A549 (cell line): ENCODE measurements at regions not wholly inside any gene's neighbourhood (a gene's known extent, or its start where the extent isn't known, plus 50 kb on each side); places are given as distances from the start of the nearest gene placed in this dataset.
"Not testable (repeated sequence)": the region's sequence is repeated elsewhere in the genome, so short reads cannot be mapped to it uniquely, and the experiment has no call there.

ENCODE experiments used
- ATAC-seq, 2 experiments: fragments of 200-7000 bp in 1 of 2; fragments of >200 bp in 1 of 2; cut with Nextera tagmentation in 1 of 2; cut with Tn5 transposase in 1 of 2; 3 replicates each; pipeline versions ENCODE4 v1.8.0 to v1.9.1; 2018 to 2020; ENCODE audit warnings: mild to moderate bottlenecking in 1 of 2, moderate library complexity in 1 of 2
- CTCF ChIA-PET: fragments of 300-600 bp; sonication (Branson Sonifier 250); formaldehyde crosslinking; extraction: SDS; loops from one replicate; lab custom pipeline; 2021; ENCODE audit warnings: antibody characterized with exemption, inconsistent platforms; lab: Yijun Ruan, JAX
- POLR2A ChIA-PET: fragments of 350-600 bp; formaldehyde crosslinking; extraction: SDS; loops from one replicate; lab custom pipeline; 2021; ENCODE audit warnings: antibody characterized with exemption, inconsistent platforms; lab: Yijun Ruan, JAX
- DNase-seq, 2 experiments: peaks; one replicate each; pipeline versions ENCODE4 v3.0.0 to v3.0.0-alpha.2; 2011 to 2016; ENCODE audit warnings: low read depth in 1 of 2, low spot score in 1 of 2
- FAIRE-seq: peaks from 2 replicates; lab custom pipeline; 2011; peaks lifted over from hg19 to GRCh38; lab: Jason Lieb, UNC
- H3K27ac ChIP-seq, 2 experiments: fragments of >200 bp; sonication (Bioruptor Twin); formaldehyde crosslinking; 3 replicates each; pipeline ENCODE4 v1.5.1; 2016 to 2017
- H3K4me1 ChIP-seq: fragments of >200 bp; sonication (Bioruptor Twin); formaldehyde crosslinking; 3 replicates; pipeline ENCODE4 v1.6.1; 2016
- H3K4me2 ChIP-seq: fragments of >200 bp; sonication (Bioruptor Twin); formaldehyde crosslinking; 3 replicates; pipeline ENCODE4 v1.6.1; 2016
- H3K4me3 ChIP-seq: fragments of >200 bp; sonication (Bioruptor Twin); formaldehyde crosslinking; 3 replicates; pipeline ENCODE4 v1.5.1; 2016
- H3K9me3 ChIP-seq: fragments of >200 bp; sonication (Bioruptor Twin); formaldehyde crosslinking; 3 replicates; pipeline ENCODE4 v1.6.1; 2016
- BHLHE40 ChIP-seq: IDR thresholded peaks from 2 replicates; pipeline ENCODE4 v1.6.1; 2012; ENCODE audit warnings: low read depth, low read length, inconsistent platforms
- CBX8 ChIP-seq: fragments of 200-600 bp; sonication (generic); IDR thresholded peaks from 2 replicates; pipeline ENCODE4 v1.6.1; 2016
- CHD2 ChIP-seq: fragments of 150-350 bp; IDR thresholded peaks from 2 replicates; pipeline ENCODE4 v1.6.1; 2014; ENCODE audit warnings: low read length; ENCODE audit not compliant: partially characterized antibody
- E2F6 ChIP-seq: IDR thresholded peaks from 2 replicates; pipeline ENCODE4 v1.6.1; 2012; ENCODE audit warnings: low read depth, borderline replicate concordance
- EHMT2 ChIP-seq: fragments of 200-600 bp; sonication (generic); IDR thresholded peaks from 2 replicates; pipeline ENCODE4 v1.6.1; 2016; ENCODE audit warnings: antibody characterized with exemption, low read depth, mild to moderate bottlenecking, moderate library complexity
- EP300 ChIP-seq, 2 experiments: fragments of >200 bp; sonication (Bioruptor Twin); formaldehyde crosslinking; IDR thresholded peaks; 2 replicates in 1 of 2; 3 replicates in 1 of 2; pipeline ENCODE4 v1.6.1; 2016 to 2017
- ESRRA ChIP-seq: fragments of 150-350 bp; IDR thresholded peaks from 2 replicates; pipeline ENCODE4 v1.6.1; 2014; ENCODE audit warnings: mild to moderate bottlenecking, low read length, borderline replicate concordance
- FOSB ChIP-seq: fragments of 250-450 bp; sonication (Bioruptor Pico); IDR thresholded peaks from 2 replicates; pipeline ENCODE4 v1.5.0; 2020; ENCODE audit warnings: mild to moderate bottlenecking, moderate library complexity
- FOSL2 ChIP-seq, 2 experiments: fragments of 450-650 bp in 1 of 2; fragments of >200 bp in 1 of 2; sonication (Bioruptor Twin) in 1 of 2; formaldehyde crosslinking; IDR thresholded peaks; 2 replicates each; pipeline versions ENCODE4 v1.5.0 to v1.6.1; 2016 to 2020; ENCODE audit warnings: mild to moderate bottlenecking in 1 of 2, moderate library complexity in 1 of 2
- FOXS1 ChIP-seq: fragments of 250-450 bp; sonication (Bioruptor Pico); IDR thresholded peaks from 2 replicates; pipeline ENCODE4 v1.5.0; 2020; ENCODE audit warnings: mild to moderate bottlenecking, moderate library complexity
- HEYL ChIP-seq: fragments of 250-450 bp; sonication (Bioruptor Pico); IDR thresholded peaks from 2 replicates; pipeline ENCODE4 v1.8.0; 2021; ENCODE audit warnings: mild to moderate bottlenecking, moderate library complexity
- JUNB ChIP-seq: fragments of >200 bp; sonication (Bioruptor Twin); formaldehyde crosslinking; IDR thresholded peaks from 2 replicates; pipeline ENCODE4 v1.6.1; 2016
- MYC ChIP-seq: IDR thresholded peaks from 2 replicates; pipeline ENCODE4 v1.6.1; 2012; ENCODE audit warnings: mild to moderate bottlenecking, inconsistent platforms, low read length, improper control_type of control experiment, borderline replicate concordance
- NPAS2 ChIP-seq: fragments of 250-450 bp; sonication (Bioruptor Pico); IDR thresholded peaks from 2 replicates; pipeline ENCODE4 v1.8.0; 2022; ENCODE audit warnings: mild to moderate bottlenecking, moderate library complexity, borderline replicate concordance
- PHF8 ChIP-seq: fragments of 200-600 bp; sonication (generic); IDR thresholded peaks from 2 replicates; pipeline ENCODE4 v1.6.1; 2016; ENCODE audit warnings: low read depth, mild to moderate bottlenecking, antibody characterized with exemption, moderate library complexity, borderline replicate concordance
- POLR2A ChIP-seq: IDR thresholded peaks from 2 replicates; pipeline ENCODE4 v1.6.1; 2012; ENCODE audit warnings: mild to moderate bottlenecking, low read length
- RFX5 ChIP-seq: fragments of 450-650 bp; IDR thresholded peaks from 2 replicates; pipeline ENCODE4 v1.7.1; 2014; ENCODE audit warnings: antibody characterized with exemption, mild to moderate bottlenecking, moderate library complexity
- WGBS: methylation state at CpG from one replicate; pipeline ENCODE4 v1.1.6; 2017; ENCODE audit errors: missing lambda C conversion rate; 5-methylcytosine and 5-hydroxymethylcytosine counted together
- TF ChIP-seq, protein P1 (sequence below): fragments of 250-450 bp; sonication (Bioruptor Pico); IDR thresholded peaks from 2 replicates; pipeline ENCODE4 v1.5.0; 2021; ENCODE audit warnings: mild to moderate bottlenecking, moderate library complexity, borderline replicate concordance
- TF ChIP-seq, protein P2 (sequence below): fragments of >200 bp; sonication (Bioruptor Twin); formaldehyde crosslinking; IDR thresholded peaks from 3 replicates; pipeline ENCODE4 v1.6.1; 2016
- TF ChIP-seq, protein P3 (sequence below): fragments of 150-350 bp; IDR thresholded peaks from 2 replicates; pipeline ENCODE4 v1.6.1; 2014; ENCODE audit warnings: low read depth, mild to moderate bottlenecking, low read length

DNA sequence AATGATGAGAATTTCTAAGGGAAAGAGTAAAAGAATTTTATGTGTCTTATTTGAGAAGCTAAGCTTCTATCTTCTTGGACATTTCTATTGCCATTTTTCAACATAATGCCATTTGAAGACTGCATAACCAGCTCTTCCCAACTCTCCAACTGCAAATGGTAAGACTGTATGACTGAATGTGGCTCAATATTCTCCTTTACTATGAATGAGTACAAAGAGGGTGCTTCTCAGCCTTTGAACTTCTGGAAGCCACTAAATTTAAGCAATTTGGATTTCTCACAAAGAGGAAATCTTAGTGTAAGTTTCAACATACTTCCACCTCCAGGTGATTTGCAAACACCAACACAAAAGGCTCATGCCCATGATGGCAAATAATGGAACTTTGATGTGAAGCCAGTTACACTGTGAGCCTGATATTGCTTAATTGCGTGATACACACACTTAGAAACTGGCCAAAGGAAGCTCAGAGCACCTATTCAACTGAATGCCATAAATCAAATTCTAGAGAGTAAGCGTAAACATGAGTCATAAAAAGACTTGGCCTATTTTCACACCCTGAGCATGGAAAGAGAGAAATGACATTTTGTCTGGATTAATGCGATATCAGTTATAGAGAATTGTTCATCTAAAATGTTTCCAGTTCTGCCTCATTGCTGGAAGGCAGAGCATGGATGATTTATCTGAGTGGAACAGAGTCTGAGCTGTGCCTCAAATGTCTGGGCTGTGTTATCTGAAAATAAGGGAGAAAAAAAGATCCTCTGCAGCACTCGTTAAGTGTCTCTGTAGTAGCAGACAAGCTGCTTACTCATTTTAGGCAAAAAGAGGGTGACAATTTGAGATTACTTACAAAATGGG, 145.3 kb downstream of the PLK2 start (continued):
- TF ChIP-seq, protein P1, sequence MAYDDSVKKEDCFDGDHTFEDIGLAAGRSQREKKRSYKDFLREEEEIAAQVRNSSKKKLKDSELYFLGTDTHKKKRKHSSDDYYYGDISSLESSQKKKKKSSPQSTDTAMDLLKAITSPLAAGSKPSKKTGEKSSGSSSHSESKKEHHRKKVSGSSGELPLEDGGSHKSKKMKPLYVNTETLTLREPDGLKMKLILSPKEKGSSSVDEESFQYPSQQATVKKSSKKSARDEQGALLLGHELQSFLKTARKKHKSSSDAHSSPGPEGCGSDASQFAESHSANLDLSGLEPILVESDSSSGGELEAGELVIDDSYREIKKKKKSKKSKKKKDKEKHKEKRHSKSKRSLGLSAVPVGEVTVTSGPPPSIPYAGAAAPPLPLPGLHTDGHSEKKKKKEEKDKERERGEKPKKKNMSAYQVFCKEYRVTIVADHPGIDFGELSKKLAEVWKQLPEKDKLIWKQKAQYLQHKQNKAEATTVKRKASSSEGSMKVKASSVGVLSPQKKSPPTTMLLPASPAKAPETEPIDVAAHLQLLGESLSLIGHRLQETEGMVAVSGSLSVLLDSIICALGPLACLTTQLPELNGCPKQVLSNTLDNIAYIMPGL (CRISPR knock-in tag) = no peak
- TF ChIP-seq FOSL2 (IDR thresholded peaks at IDR 0.05) (no peak), FOSL2 (CRISPR knock-in tag; IDR thresholded peaks at IDR 0.05) (peak; percentile 62), JUNB (peak; percentile 42; the same call in 1 of the 2 replicates)
- TF ChIP-seq, all 56 proteins: peak for 3

- ChIA-PET POLR2A (no interaction called here), CTCF (no interaction called here)
- no peak for TF ChIP-seq FOXS1
- no peak for TF ChIP-seq MYC
- no peak for TF ChIP-seq CBX8
- no peak for TF ChIP-seq FOSL2 (IDR thresholded peaks at IDR 0.05)
- TF ChIP-seq FOSL2 (CRISPR knock-in tag; IDR thresholded peaks at IDR 0.05) = no peak
- TF ChIP-seq JUNB = no peak
- no peak for TF ChIP-seq FOSB
- no peak for TF ChIP-seq NPAS2 (CRISPR knock-in tag)
- no peak for TF ChIP-seq ESRRA
- TF ChIP-seq, protein P2, sequence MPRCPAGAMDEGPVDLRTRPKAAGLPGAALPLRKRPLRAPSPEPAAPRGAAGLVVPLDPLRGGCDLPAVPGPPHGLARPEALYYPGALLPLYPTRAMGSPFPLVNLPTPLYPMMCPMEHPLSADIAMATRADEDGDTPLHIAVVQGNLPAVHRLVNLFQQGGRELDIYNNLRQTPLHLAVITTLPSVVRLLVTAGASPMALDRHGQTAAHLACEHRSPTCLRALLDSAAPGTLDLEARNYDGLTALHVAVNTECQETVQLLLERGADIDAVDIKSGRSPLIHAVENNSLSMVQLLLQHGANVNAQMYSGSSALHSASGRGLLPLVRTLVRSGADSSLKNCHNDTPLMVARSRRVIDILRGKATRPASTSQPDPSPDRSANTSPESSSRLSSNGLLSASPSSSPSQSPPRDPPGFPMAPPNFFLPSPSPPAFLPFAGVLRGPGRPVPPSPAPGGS = no peak
- TF ChIP-seq RFX5 = no peak
- TF ChIP-seq EHMT2 = no peak
- TF ChIP-seq CHD2 = no peak
- Histone ChIP-seq H3K27ac (no peak overlapping the region), H3K9me3 (no peaks in the 10 kb centered on the region), H3K4me2 (no peak overlapping the region), H3K4me3 (no peak overlapping the region), H3K4me1 (peaks cover 14% of the 10 kb centered on the region)
- WGBS = 80% methylated on average over 5 of the region's 5 CpGs
- no peak for DNase-seq
- FAIRE-seq = no peak
- no peak for ATAC-seq
These were observed 147.6 kb downstream of the PLK2 start for GRCh38 chr5:58312299-58312698.

- Histone ChIP-seq H3K27ac (no peak overlapping the region), H3K9me3 (no peaks in the 10 kb centered on the region), H3K4me1 (peaks cover 14% of the 10 kb centered on the region), H3K4me2 (no peak overlapping the region), H3K4me3 (no peak overlapping the region)
- ChIA-PET CTCF (no interaction called here), POLR2A (no interaction called here)
- TF ChIP-seq CBX8 (no peak), POLR2A (no peak), PHF8 (no peak), EP300 (IDR thresholded peaks at IDR 0.05) (no peak), E2F6 (no peak), BHLHE40 (no peak), HEYL (no peak)
- TF ChIP-seq, protein P1 (CRISPR knock-in tag) = no peak
- TF ChIP-seq, protein P3, sequence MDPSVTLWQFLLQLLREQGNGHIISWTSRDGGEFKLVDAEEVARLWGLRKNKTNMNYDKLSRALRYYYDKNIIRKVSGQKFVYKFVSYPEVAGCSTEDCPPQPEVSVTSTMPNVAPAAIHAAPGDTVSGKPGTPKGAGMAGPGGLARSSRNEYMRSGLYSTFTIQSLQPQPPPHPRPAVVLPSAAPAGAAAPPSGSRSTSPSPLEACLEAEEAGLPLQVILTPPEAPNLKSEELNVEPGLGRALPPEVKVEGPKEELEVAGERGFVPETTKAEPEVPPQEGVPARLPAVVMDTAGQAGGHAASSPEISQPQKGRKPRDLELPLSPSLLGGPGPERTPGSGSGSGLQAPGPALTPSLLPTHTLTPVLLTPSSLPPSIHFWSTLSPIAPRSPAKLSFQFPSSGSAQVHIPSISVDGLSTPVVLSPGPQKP = no peak
- FAIRE-seq = no peak
- WGBS = 93% methylated on average over 3 of the region's 3 CpGs
- no peak for ATAC-seq
- DNase-seq = no peak
These were observed 148.4 kb downstream of the PLK2 start for GRCh38 chr5:58311526-58311925.

- DNase-seq, H3K9me3 ChIP-seq, H3K27ac ChIP-seq, CTCF ChIA-PET, POLR2A ChIA-PET, H3K4me1 ChIP-seq, H3K4me2 ChIP-seq, ATAC-seq, H3K4me3 ChIP-seq, FAIRE-seq: not testable (repeated sequence)
- whole genome bisulfite sequencing = 86% methylated on average over 2 of the region's 2 CpGs
These were observed 151.5 kb downstream of the PLK2 start for GRCh38 chr5:58308384-58308783.
